ENCODE measurements at regions not wholly inside any gene's neighbourhood (a gene's known extent, or its start where the extent isn't known, plus 50 kb on each side); places are given as distances from the start of the nearest gene placed in this dataset.

DNA sequence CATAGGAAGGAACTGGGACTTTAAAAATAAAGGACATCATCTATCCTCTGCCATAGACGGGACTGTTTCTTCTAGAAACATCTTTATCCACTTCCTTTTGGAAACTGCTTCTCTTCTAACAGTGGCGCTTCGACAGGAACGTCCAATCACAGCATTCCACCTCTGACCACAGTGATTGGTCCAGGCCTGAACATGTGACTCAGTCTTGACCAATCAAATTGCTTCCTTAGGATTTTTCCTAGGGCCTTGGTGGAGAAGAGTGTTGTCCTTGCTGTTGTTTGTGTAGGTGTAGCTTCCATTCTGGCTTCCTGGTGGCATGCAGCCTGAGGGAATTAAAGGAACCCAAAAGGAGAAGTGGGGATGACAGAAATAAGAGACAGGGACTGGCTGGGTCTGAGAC, 182.4 kb upstream of the TBX3 start:
- TF ChIP-seq EP300 (IDR thresholded peaks at IDR 0.05; ENCODE audit: borderline replicate concordance): no peak
- TF ChIP-seq ZBTB7A (IDR thresholded peaks at IDR 0.05; ENCODE audit: low read depth): no peak
- no peak for TF ChIP-seq EGR1 (IDR thresholded peaks at IDR 0.05)
- no peak for TF ChIP-seq CEBPB (IDR thresholded peaks at IDR 0.05)
- TF ChIP-seq, protein P1, sequence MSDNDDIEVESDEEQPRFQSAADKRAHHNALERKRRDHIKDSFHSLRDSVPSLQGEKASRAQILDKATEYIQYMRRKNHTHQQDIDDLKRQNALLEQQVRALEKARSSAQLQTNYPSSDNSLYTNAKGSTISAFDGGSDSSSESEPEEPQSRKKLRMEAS (IDR thresholded peaks at IDR 0.05): no peak
- TF ChIP-seq, protein P2, sequence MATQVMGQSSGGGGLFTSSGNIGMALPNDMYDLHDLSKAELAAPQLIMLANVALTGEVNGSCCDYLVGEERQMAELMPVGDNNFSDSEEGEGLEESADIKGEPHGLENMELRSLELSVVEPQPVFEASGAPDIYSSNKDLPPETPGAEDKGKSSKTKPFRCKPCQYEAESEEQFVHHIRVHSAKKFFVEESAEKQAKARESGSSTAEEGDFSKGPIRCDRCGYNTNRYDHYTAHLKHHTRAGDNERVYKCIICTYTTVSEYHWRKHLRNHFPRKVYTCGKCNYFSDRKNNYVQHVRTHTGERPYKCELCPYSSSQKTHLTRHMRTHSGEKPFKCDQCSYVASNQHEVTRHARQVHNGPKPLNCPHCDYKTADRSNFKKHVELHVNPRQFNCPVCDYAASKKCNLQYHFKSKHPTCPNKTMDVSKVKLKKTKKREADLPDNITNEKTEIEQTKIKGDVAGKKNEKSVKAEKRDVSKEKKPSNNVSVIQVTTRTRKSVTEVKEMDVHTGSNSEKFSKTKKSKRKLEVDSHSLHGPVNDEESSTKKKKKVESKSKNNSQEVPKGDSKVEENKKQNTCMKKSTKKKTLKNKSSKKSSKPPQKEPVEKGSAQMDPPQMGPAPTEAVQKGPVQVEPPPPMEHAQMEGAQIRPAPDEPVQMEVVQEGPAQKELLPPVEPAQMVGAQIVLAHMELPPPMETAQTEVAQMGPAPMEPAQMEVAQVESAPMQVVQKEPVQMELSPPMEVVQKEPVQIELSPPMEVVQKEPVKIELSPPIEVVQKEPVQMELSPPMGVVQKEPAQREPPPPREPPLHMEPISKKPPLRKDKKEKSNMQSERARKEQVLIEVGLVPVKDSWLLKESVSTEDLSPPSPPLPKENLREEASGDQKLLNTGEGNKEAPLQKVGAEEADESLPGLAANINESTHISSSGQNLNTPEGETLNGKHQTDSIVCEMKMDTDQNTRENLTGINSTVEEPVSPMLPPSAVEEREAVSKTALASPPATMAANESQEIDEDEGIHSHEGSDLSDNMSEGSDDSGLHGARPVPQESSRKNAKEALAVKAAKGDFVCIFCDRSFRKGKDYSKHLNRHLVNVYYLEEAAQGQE (IDR thresholded peaks at IDR 0.05; ENCODE audit: low read depth): no peak
- TF ChIP-seq TEAD4 (IDR thresholded peaks at IDR 0.05): no peak
- TF ChIP-seq YY1 (IDR thresholded peaks at IDR 0.05; ENCODE audit: low read depth): no peak
- no peak for TF ChIP-seq RAD21 (IDR thresholded peaks at IDR 0.05; ENCODE audit: low read depth)
- no peak for TF ChIP-seq NFIC (IDR thresholded peaks at IDR 0.05)
- TF ChIP-seq TAF1 (IDR thresholded peaks at IDR 0.05; ENCODE audit: low read depth): no peak
- TF ChIP-seq, protein P3, sequence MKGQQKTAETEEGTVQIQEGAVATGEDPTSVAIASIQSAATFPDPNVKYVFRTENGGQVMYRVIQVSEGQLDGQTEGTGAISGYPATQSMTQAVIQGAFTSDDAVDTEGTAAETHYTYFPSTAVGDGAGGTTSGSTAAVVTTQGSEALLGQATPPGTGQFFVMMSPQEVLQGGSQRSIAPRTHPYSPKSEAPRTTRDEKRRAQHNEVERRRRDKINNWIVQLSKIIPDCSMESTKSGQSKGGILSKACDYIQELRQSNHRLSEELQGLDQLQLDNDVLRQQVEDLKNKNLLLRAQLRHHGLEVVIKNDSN (IDR thresholded peaks at IDR 0.05): no peak
- TF ChIP-seq CREB1 (IDR thresholded peaks at IDR 0.05; ENCODE audit: low read depth): no peak
- TF ChIP-seq FOXM1 (IDR thresholded peaks at IDR 0.05; ENCODE audit: borderline replicate concordance, low read depth): no peak
- no peak for TF ChIP-seq TCF12 (IDR thresholded peaks at IDR 0.05; ENCODE audit: low read depth)

DNA sequence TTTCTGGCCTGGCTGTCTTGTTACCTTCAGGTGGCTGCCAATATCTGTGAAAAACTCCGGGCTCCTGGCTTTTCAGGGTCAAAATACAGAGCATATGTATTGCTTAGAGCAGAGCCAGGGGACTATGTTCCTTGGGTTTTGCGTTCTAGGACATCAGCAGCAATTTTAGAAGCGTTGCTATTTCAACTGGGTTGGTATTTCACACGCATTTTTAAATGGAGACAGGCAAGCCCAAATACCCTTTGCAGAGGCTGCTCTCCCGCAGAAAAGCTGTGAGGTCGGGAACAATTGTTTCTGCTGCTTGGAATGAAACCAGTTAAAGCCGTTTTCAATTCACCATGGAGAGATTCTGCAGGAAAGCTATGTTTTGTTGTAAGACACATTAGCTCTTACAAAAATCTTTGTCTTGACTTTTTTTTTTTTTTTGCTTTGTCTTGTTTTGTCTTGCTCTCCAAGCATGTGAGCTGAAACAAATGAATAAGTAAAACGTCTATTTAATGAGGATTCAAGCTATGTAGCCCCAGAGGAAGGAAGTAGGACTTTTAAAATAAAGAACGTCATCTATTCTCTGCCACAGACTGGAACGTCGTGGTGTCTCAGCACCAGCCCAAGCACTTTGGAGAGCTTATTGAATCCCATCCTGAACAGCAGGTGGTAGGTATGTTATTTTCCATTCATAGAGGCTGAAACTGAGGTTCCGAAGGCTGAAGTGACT, 181.0 kb upstream of the TBX3 start:
- TF ChIP-seq, protein P2 (IDR thresholded peaks at IDR 0.05; ENCODE audit: low read depth): no peak
- no peak for TF ChIP-seq CEBPB (IDR thresholded peaks at IDR 0.05)
- no peak for TF ChIP-seq FOXM1 (IDR thresholded peaks at IDR 0.05; ENCODE audit: borderline replicate concordance, low read depth)
- no peak for TF ChIP-seq TCF12 (IDR thresholded peaks at IDR 0.05; ENCODE audit: low read depth)
- TF ChIP-seq YY1 (IDR thresholded peaks at IDR 0.05; ENCODE audit: low read depth): no peak
- no peak for TF ChIP-seq EP300 (IDR thresholded peaks at IDR 0.05; ENCODE audit: borderline replicate concordance)
- no peak for TF ChIP-seq CREB1 (IDR thresholded peaks at IDR 0.05; ENCODE audit: low read depth)
- TF ChIP-seq EGR1 (IDR thresholded peaks at IDR 0.05): no peak
- TF ChIP-seq NFIC (IDR thresholded peaks at IDR 0.05): no peak
- no peak for TF ChIP-seq ZBTB7A (IDR thresholded peaks at IDR 0.05; ENCODE audit: low read depth)
- TF ChIP-seq TAF1 (IDR thresholded peaks at IDR 0.05; ENCODE audit: low read depth): no peak
- TF ChIP-seq, protein P1 (IDR thresholded peaks at IDR 0.05): no peak
- TF ChIP-seq, protein P3 (IDR thresholded peaks at IDR 0.05): no peak
- TF ChIP-seq RAD21 (IDR thresholded peaks at IDR 0.05; ENCODE audit: low read depth): no peak
- TF ChIP-seq TEAD4 (IDR thresholded peaks at IDR 0.05): no peak

DNA sequence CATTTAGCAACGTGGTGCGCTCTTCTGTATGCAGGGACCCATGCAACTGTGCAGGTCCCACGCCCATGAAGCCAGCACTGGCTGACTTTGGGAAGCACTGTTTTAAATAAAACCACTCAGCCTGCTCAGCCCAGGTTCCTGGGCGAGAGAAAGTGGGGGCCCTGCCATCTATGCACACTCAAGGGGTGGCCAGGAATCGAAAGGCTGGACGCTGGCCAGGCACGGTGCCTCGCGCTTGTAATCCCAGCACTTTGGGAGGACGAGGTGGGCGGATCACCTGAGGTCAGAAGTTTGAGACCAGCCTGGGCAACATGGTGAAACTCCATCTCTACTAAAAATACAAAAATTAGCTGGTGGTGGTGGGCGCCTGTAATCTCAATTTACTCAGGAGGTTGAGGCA, 179.9 kb upstream of the TBX3 start:
- no peak for TF ChIP-seq TCF12 (IDR thresholded peaks at IDR 0.05; ENCODE audit: low read depth)
- TF ChIP-seq NFIC (IDR thresholded peaks at IDR 0.05): no peak
- no peak for TF ChIP-seq YY1 (IDR thresholded peaks at IDR 0.05; ENCODE audit: low read depth)
- no peak for TF ChIP-seq ZBTB7A (IDR thresholded peaks at IDR 0.05; ENCODE audit: low read depth)
- TF ChIP-seq, protein P3 (IDR thresholded peaks at IDR 0.05): no peak
- TF ChIP-seq TAF1 (IDR thresholded peaks at IDR 0.05; ENCODE audit: low read depth): no peak
- no peak for TF ChIP-seq EP300 (IDR thresholded peaks at IDR 0.05; ENCODE audit: borderline replicate concordance)
- no peak for TF ChIP-seq FOXM1 (IDR thresholded peaks at IDR 0.05; ENCODE audit: borderline replicate concordance, low read depth)
- no peak for TF ChIP-seq CEBPB (IDR thresholded peaks at IDR 0.05)
- no peak for TF ChIP-seq EGR1 (IDR thresholded peaks at IDR 0.05)

DNA sequence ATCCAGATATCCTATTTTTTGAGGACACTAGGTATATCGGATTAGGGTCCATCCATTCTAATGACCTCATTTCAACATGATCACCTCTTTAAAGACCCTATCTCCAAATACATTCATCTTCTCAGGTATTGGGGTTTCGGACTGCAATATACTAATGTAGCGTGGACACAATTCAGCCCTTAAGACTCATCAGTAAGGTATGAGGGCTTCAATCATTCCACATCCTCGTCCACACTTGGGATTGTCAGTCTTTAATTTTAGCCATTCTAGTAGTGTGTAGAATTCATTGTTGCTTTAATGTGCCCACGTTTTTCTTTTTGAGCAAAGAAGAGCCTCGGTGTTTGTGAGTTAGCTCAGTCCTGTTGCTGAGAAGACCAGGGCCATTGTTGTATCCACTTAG, 177.0 kb upstream of the TBX3 start:
- TF ChIP-seq, protein P1 (IDR thresholded peaks at IDR 0.05): no peak
- TF ChIP-seq EGR1 (IDR thresholded peaks at IDR 0.05): no peak
- TF ChIP-seq NFIC (IDR thresholded peaks at IDR 0.05): no peak
- no peak for TF ChIP-seq CREB1 (IDR thresholded peaks at IDR 0.05; ENCODE audit: low read depth)
- TF ChIP-seq, protein P2 (IDR thresholded peaks at IDR 0.05; ENCODE audit: low read depth): no peak
- TF ChIP-seq, protein P3 (IDR thresholded peaks at IDR 0.05): no peak
- TF ChIP-seq EP300 (IDR thresholded peaks at IDR 0.05; ENCODE audit: borderline replicate concordance): no peak
- no peak for TF ChIP-seq ZBTB7A (IDR thresholded peaks at IDR 0.05; ENCODE audit: low read depth)
- TF ChIP-seq RAD21 (IDR thresholded peaks at IDR 0.05; ENCODE audit: low read depth): no peak
- TF ChIP-seq TAF1 (IDR thresholded peaks at IDR 0.05; ENCODE audit: low read depth): no peak
- TF ChIP-seq TEAD4 (IDR thresholded peaks at IDR 0.05): no peak
- no peak for TF ChIP-seq FOXM1 (IDR thresholded peaks at IDR 0.05; ENCODE audit: borderline replicate concordance, low read depth)
- no peak for TF ChIP-seq TCF12 (IDR thresholded peaks at IDR 0.05; ENCODE audit: low read depth)
- TF ChIP-seq CEBPB (IDR thresholded peaks at IDR 0.05): no peak
- TF ChIP-seq YY1 (IDR thresholded peaks at IDR 0.05; ENCODE audit: low read depth): no peak
